Kidney (tissue), 13 donors: ENCODE measurements at regions not wholly inside any gene's neighbourhood (a gene's known extent, or its start where the extent isn't known, plus 50 kb on each side); places are given as distances from the start of the nearest gene placed in this dataset.

Source experiments
- DNase-seq, 5 donors: peaks; one replicate each; pipeline ENCODE4 v3.0.0-alpha.2; 2013 to 2020
- FAIRE-seq: peaks from 2 replicates; lab custom pipeline; 2012; peaks lifted over from hg19 to GRCh38; lab: Jason Lieb, UNC
- H3K27ac ChIP-seq, 2 donors: one replicate each; pipeline ENCODE4 v1.7.0; 2013; ENCODE audit warnings: low read depth in 2 of 2, low read length in 2 of 2, inconsistent platforms in 1 of 2
- H3K27me3 ChIP-seq: one replicate; pipeline ENCODE4 v1.7.1; 2013; ENCODE audit warnings: low read length, inconsistent platforms; ENCODE audit not compliant: control insufficient read depth, insufficient read depth
- H3K36me3 ChIP-seq, 3 donors: one replicate each; pipeline versions ENCODE4 v1.7.0 to v1.7.1; 2013; ENCODE audit warnings: low read length in 3 of 3, control low read depth in 1 of 3, inconsistent platforms in 1 of 3; ENCODE audit not compliant: insufficient read depth in 3 of 3, control insufficient read depth in 2 of 3
- H3K4me1 ChIP-seq, 3 donors: one replicate each; pipeline versions ENCODE4 v1.7.0 to v1.7.1; 2013; ENCODE audit warnings: low read length in 3 of 3, inconsistent platforms in 1 of 3, low read depth in 1 of 3; ENCODE audit not compliant: control insufficient read depth in 2 of 3, insufficient read depth in 2 of 3
- H3K4me3 ChIP-seq, 3 donors: one replicate each; pipeline versions ENCODE4 v1.7.0 to v1.8.1; 2013; ENCODE audit warnings: low read length in 3 of 3, control low read depth in 1 of 3, inconsistent platforms in 1 of 3
- H3K9ac ChIP-seq, 3 donors: one replicate each; pipeline versions ENCODE4 v1.7.0 to v1.7.1; 2013; ENCODE audit warnings: low read length in 3 of 3, control low read depth in 1 of 3, inconsistent platforms in 1 of 3
- H3K9me3 ChIP-seq, 3 donors: one replicate each; pipeline versions ENCODE4 v1.7.0 to v1.7.1; 2013; ENCODE audit warnings: low read length in 3 of 3, control low read depth in 1 of 3, inconsistent platforms in 1 of 3; ENCODE audit not compliant: control insufficient read depth in 2 of 3, insufficient read depth in 1 of 3
- CTCF ChIP-seq: IDR thresholded peaks from 3 replicates; pipeline ENCODE4 v1.5.1; 2012; ENCODE audit warnings: mild to moderate bottlenecking, moderate library complexity, borderline replicate concordance; ENCODE audit not compliant: insufficient read depth; ENCODE audit errors: extremely low read depth
- intact Hi-C: fragments of 100-400 bp; cut with DNase I; formaldehyde crosslinking; loops from one replicate; pipeline ENCODE4 v1.11.1; 2022
- donor health status: control.
- donor health status: control.
- donor health status: control.
- donor health status: control.
- donor health status: control.
- donor health status: DM: yes; HTN: yes; CAD: no.
- donor health status: Normal renal cell carcinoma (clear cell type).

DNA sequence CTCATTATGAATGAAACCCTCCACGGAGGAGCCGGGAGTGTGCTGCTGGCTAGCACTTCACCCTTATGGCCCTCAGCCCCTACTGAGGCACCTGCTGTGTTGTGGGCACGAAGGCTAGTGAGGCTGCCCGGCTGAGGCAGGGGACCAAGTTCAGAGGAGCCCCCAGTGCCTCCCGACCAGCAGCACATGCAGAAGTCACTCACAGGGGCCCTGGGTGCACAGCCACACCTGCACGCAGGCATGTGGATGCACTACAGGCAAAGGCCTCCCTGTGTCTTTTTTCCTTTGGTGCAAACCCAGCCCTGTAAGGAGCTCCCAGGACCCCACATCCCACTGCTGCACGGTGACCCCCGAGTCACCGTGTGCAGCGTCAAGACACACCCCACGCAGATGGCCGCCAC is 261.5 kb downstream of the BRD1 start:
- FAIRE-seq = no peak
- Histone ChIP-seq H3K36me3 (no peaks in the 10 kb centered on the region), H3K4me1 (no peaks in the 10 kb centered on the region), H3K4me3 (no peak overlapping the region), H3K9ac (no peak overlapping the region), H3K9me3 (no peaks in the 10 kb centered on the region), H3K27ac (no peak overlapping the region), H3K27me3 (no peaks in the 10 kb centered on the region)
- DNase-seq = peak in 2 of 5 donors; percentile 17 to 37
- intact Hi-C loops = no loop called here
- no peak for TF ChIP-seq CTCF

- no peaks in the 10 kb centered on the region for H3K27me3 ChIP-seq
- H3K36me3 ChIP-seq = no peaks in the 10 kb centered on the region
- H3K9ac ChIP-seq = no peak overlapping the region
- H3K4me1 ChIP-seq = no peaks in the 10 kb centered on the region
- no peak overlapping the region for H3K4me3 ChIP-seq
- H3K27ac ChIP-seq = no peak overlapping the region
- no peaks in the 10 kb centered on the region for H3K9me3 ChIP-seq
- DNase-seq (peak in 2 of 5 donors; percentile 20 to 33), FAIRE-seq (no peak)
- intact Hi-C loops = no loop called here
- no peak for TF ChIP-seq CTCF
Observed at GRCh38 chr22:49565516-49565855, 262.2 kb downstream of the BRD1 start.

DNA sequence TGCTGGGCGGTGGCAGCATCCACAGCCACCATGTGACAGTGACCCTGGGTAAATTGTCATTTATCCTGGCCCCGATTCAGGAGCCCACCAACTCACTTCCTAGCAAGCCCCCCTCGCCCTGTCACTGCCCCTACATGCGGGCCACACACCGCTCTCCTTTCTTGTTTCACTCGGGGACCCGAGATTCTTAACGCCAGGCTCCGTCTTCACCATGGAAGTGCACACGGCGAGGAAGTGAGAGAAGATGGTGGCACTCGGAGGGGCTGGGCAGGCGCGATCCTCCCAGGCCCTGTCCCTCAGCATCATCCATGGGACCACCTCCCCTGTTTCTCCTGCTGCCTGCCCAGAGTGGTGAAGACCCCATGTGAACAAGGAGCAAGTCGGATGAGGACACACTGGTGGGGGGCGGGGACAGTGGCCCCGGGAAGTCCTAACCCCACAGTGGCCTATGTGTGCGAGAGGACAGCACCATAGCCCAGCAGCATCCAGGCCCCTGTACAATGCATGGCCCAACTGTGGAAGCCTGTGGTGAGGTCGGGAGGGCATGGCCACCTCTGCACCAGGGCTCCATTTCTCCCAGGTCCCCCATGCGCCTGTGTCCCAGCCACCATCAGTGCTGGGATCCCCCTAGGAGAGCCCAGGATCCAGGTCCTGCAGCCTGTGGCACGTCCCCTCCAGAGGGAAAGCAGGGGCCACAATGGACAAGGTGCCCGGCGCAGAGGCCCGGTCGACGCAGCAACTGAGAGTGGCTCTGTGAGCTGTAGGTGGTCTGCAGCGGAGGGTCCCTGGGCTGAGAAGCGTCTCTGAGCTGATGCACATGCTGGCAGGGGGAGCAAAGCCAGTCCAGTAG is 262.8 kb downstream of the BRD1 start:
- Histone ChIP-seq H3K27me3 (no peaks in the 10 kb centered on the region), H3K4me1 (no peaks in the 10 kb centered on the region), H3K9me3 (no peaks in the 10 kb centered on the region), H3K36me3 (no peaks in the 10 kb centered on the region), H3K9ac (no peak overlapping the region), H3K27ac (no peak overlapping the region), H3K4me3 (no peak overlapping the region)
- DNase-seq = peak in 2 of 5 donors; percentile 15 to 41
- no peak for FAIRE-seq
- no peak for TF ChIP-seq CTCF
- intact Hi-C loops = no loop called here
